Stimulated activated CD8-positive, alpha-beta memory T cell treated with anti-CD3 and anti-CD28 coated beads, Interleukin-7, amount 100 ng/mL, for 1 hour (primary cell): ENCODE measurements at regions not wholly inside any gene's neighbourhood (a gene's known extent, or its start where the extent isn't known, plus 50 kb on each side); places are given as distances from the start of the nearest gene placed in this dataset.
"Not testable (repeated sequence)": the region's sequence is repeated elsewhere in the genome, so short reads cannot be mapped to it uniquely, and the experiment has no call there.

Experiments
- DNase-seq, 2 donors: peaks; one replicate each; pipeline ENCODE4 v3.0.0-alpha.2; 2020; ENCODE audit warnings: low read depth in 2 of 2

GRCh38 chr7:32648408-32649156, 153.3 kb downstream of the AVL9 start:
- DNase-seq, result no peak

GRCh38 chr7:32645255-32645654, 150.0 kb downstream of the AVL9 start:
- DNase-seq, result not testable (repeated sequence)

- DNase-seq, result no peak
These were observed 147.9 kb downstream of the AVL9 start for GRCh38 chr7:32643194-32643593.

- DNase-seq, result no peak
These were observed 143.8 kb downstream of the AVL9 start for GRCh38 chr7:32639122-32639521.

DNA sequence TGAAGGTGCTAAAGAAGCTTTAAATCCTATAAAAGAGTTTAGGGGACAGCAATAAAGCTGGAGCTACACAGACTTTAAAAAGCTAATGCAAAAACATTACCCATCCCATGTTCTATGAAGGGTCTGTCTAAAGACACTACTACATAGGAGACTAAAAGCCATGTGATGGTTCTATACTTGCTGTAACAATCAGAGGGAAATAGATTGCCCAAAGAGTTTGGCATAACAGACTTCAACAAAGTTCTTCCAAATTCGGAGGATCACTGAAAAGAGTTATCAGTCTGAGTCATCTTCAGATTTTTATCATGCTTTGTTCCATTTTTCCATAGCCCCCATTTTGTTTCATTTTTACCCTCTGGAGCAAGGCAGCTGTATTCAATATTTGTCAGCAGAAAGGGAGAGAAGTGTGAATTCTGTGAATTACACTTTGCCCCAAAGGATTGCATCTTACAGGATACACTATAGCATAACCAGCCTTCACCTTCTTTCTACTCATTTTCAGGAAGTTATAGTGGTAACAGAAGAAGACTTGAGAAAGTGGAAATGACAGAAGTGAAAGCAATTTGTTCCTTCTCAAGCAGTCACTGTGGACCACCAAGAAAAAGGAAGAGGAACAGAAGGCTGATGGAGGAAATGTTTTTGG, 143.3 kb downstream of the AVL9 start:
- not testable (repeated sequence) for DNase-seq
